Inferior parietal cortex (tissue), 1 donor: ENCODE measurements at regions not wholly inside any gene's neighbourhood (a gene's known extent, or its start where the extent isn't known, plus 50 kb on each side); places are given as distances from the start of the nearest gene placed in this dataset.

Experiments used
- DNase-seq: peaks from one replicate; pipeline ENCODE4 v3.0.0-alpha.2; 2016; ENCODE audit errors: extremely low spot score

- DNase-seq, result peak; percentile 4
Observed at GRCh38 chr1:22285549-22286396, 142.9 kb upstream of the WNT4 start.

GRCh38 chr1:22286491-22286890, 143.6 kb upstream of the WNT4 start:
- DNase-seq, result no peak

- no peak for DNase-seq
Observed at GRCh38 chr1:22287273-22287672, 144.4 kb upstream of the WNT4 start.

GRCh38 chr1:22287946-22288520, 145.1 kb upstream of the WNT4 start:
- DNase-seq, result no peak

GRCh38 chr1:22288593-22289241, 145.8 kb upstream of the WNT4 start:
- DNase-seq, result no peak

- DNase-seq, result no peak
Observed at GRCh38 chr1:22289307-22289995, 146.6 kb upstream of the WNT4 start.

- DNase-seq, result no peak
Observed at GRCh38 chr1:22290157-22290556, 147.3 kb upstream of the WNT4 start.

GRCh38 chr1:22290611-22291010, 147.7 kb upstream of the WNT4 start:
- DNase-seq, result no peak

- DNase-seq, result no peak
Observed at GRCh38 chr1:22291057-22291456, 148.2 kb upstream of the WNT4 start.

GRCh38 chr1:22291494-22291893, 148.6 kb upstream of the WNT4 start:
- no peak for DNase-seq

- no peak for DNase-seq
Observed at GRCh38 chr1:22292011-22292788, 149.3 kb upstream of the WNT4 start.

GRCh38 chr1:22295396-22295795, 152.5 kb upstream of the WNT4 start:
- DNase-seq, result no peak

GRCh38 chr1:22295856-22296255, 153.0 kb upstream of the WNT4 start:
- DNase-seq, result no peak

- DNase-seq, result no peak
Observed at GRCh38 chr1:22296701-22297591, 154.0 kb upstream of the WNT4 start.

GRCh38 chr1:22297999-22298398, 153.7 kb upstream of the ZBTB40 start:
- DNase-seq, result no peak

GRCh38 chr1:22303816-22304215, 147.8 kb upstream of the ZBTB40 start:
- no peak for DNase-seq

- no peak for DNase-seq
Observed at GRCh38 chr1:22309572-22309971, 142.1 kb upstream of the ZBTB40 start.

- DNase-seq, result no peak
Observed at GRCh38 chr1:22311461-22311860, 140.2 kb upstream of the ZBTB40 start.

- DNase-seq, result no peak
Observed at GRCh38 chr1:22313321-22313720, 138.3 kb upstream of the ZBTB40 start.

GRCh38 chr1:22314706-22315105, 136.9 kb upstream of the ZBTB40 start:
- no peak for DNase-seq
